ENCODE measurements at regions not wholly inside any gene's neighbourhood (a gene's known extent, or its start where the extent isn't known, plus 50 kb on each side); places are given as distances from the start of the nearest gene placed in this dataset.

- Histone ChIP-seq H3K4me2 (replicated peaks; ENCODE audit: extremely low read depth, low read length, poor library complexity, severe bottlenecking) (no peak overlapping the region), H3K4me3 (replicated peaks in 1 of 3; ENCODE audit: low read depth in 2 of 3, low read length in 3 of 3) (no peak overlapping the region), H3K27me3 (ENCODE audit: control insufficient read depth in 2 of 2, insufficient read depth in 2 of 2, low read length in 2 of 2) (no peaks in the 10 kb centered on the region), H3K79me2 (ENCODE audit: insufficient read depth, low read length) (no peaks in the 10 kb centered on the region), H3K27ac (ENCODE audit: low read depth in 1 of 2, low read length in 2 of 2) (no peak overlapping the region), H3K9ac (ENCODE audit: insufficient read depth, low read length, poor library complexity, severe bottlenecking) (no peak overlapping the region), H3K9me3 (replicated peaks in 1 of 2; ENCODE audit: control insufficient read depth in 1 of 2, insufficient read depth in 1 of 2, low read length in 2 of 2) (no peaks in the 10 kb centered on the region), H3K36me3 (replicated peaks in 1 of 2; ENCODE audit: control insufficient read depth in 1 of 2, insufficient read depth in 2 of 2, low read length in 2 of 2) (no peaks in the 10 kb centered on the region), H3K4me1 (ENCODE audit: control insufficient read depth in 1 of 2, insufficient read depth in 2 of 2, low read length in 2 of 2) (no peaks in the 10 kb centered on the region), H4K20me1 (ENCODE audit: insufficient read depth, low read length) (no peaks in the 10 kb centered on the region), H2AFZ (ENCODE audit: insufficient read depth, low read depth, low read length, poor library complexity, severe bottlenecking) (no peak overlapping the region)
- Mint-ChIP-seq H3K27ac (no peak overlapping the region), H3K27me3 (ENCODE audit: low read depth in 3 of 3) (peaks cover 0 to 1% (median 0%) of the 10 kb centered on the region in 3 donors), H3K4me3 (no peak overlapping the region), H3K9me3 (no peaks in the 10 kb centered on the region), H3K36me3 (no peaks in the 10 kb centered on the region), H3K4me1 (no peaks in the 10 kb centered on the region)
- intact Hi-C loops (cut with micrococcal nuclease), result no loop called here
- WGBS (ENCODE audit: insufficient coverage), result no CpG with 5 or more reads among the region's 3 CpGs
- no peak for TF ChIP-seq CTCF (IDR thresholded peaks at IDR 0.05)
- no peak for DNase-seq
Observed at GRCh38 chr10:81315026-81315425, 560.0 kb upstream of the NRG3 start.

GRCh38 chr10:81348003-81348402 lies 527.0 kb upstream of the NRG3 start:
- intact Hi-C loops (cut with micrococcal nuclease), result no loop called here
- H3K79me2 ChIP-seq (ENCODE audit: insufficient read depth, low read length), result no peaks in the 10 kb centered on the region
- Mint-ChIP-seq H3K9me3 (peaks cover 0 to 2% (median 0%) of the 10 kb centered on the region in 7 donors), H3K4me1 (no peaks in the 10 kb centered on the region), H3K27me3 (ENCODE audit: low read depth in 3 of 3) (no peaks in the 10 kb centered on the region), H3K27ac (no peak overlapping the region), H3K4me3 (no peak overlapping the region), H3K36me3 (no peaks in the 10 kb centered on the region)
- H3K4me1 ChIP-seq (ENCODE audit: control insufficient read depth in 1 of 2, insufficient read depth in 2 of 2, low read length in 2 of 2), result no peaks in the 10 kb centered on the region
- no peak overlapping the region for H3K9ac ChIP-seq (ENCODE audit: insufficient read depth, low read length, poor library complexity, severe bottlenecking)
- DNase-seq, result no peak
- no peak overlapping the region for H3K4me3 ChIP-seq (replicated peaks in 1 of 3; ENCODE audit: low read depth in 2 of 3, low read length in 3 of 3)
- TF ChIP-seq CTCF (IDR thresholded peaks at IDR 0.05), result no peak
- H2AFZ ChIP-seq (ENCODE audit: insufficient read depth, low read depth, low read length, poor library complexity, severe bottlenecking), result no peak overlapping the region
- H3K27me3 ChIP-seq (ENCODE audit: control insufficient read depth in 2 of 2, insufficient read depth in 2 of 2, low read length in 2 of 2), result no peaks in the 10 kb centered on the region
- no CpG with 5 or more reads among the region's 1 CpG for WGBS (ENCODE audit: insufficient coverage)
- no peaks in the 10 kb centered on the region for H3K9me3 ChIP-seq (replicated peaks in 1 of 2; ENCODE audit: control insufficient read depth in 1 of 2, insufficient read depth in 1 of 2, low read length in 2 of 2)
- H3K4me2 ChIP-seq (replicated peaks; ENCODE audit: extremely low read depth, low read length, poor library complexity, severe bottlenecking), result no peak overlapping the region
- no peaks in the 10 kb centered on the region for H3K36me3 ChIP-seq (replicated peaks in 1 of 2; ENCODE audit: control insufficient read depth in 1 of 2, insufficient read depth in 2 of 2, low read length in 2 of 2)
- H3K27ac ChIP-seq (ENCODE audit: low read depth in 1 of 2, low read length in 2 of 2), result no peak overlapping the region
- no peaks in the 10 kb centered on the region for H4K20me1 ChIP-seq (ENCODE audit: insufficient read depth, low read length)
